SU-DHL-6 (cell line): ENCODE measurements at regions not wholly inside any gene's neighbourhood (a gene's known extent, or its start where the extent isn't known, plus 50 kb on each side); places are given as distances from the start of the nearest gene placed in this dataset.

Experiments used
- CTCF ChIP-seq: fragments of 200-600 bp; sonication (generic); IDR thresholded peaks from one replicate; pipeline ENCODE4 v1.5.1; 2017; ENCODE audit warnings: antibody characterized with exemption, mild to moderate bottlenecking, low read length, moderate library complexity; ENCODE audit not compliant: insufficient read depth, poor library complexity, severe bottlenecking
- EZH2phosphoT487 ChIP-seq: fragments of 200-600 bp; sonication (generic), shearing (Covaris generic); conservative IDR thresholded peaks from 2 replicates; pipeline ENCODE4 v1.6.1; 2018; ENCODE audit warnings: mild to moderate bottlenecking, antibody characterized with exemption, low read length, moderate library complexity, mixed read lengths

GRCh38 chr6:147891671-147892070, 383.2 kb downstream of the SAMD5 start:
- no peak for TF ChIP-seq CTCF
- TF ChIP-seq EZH2phosphoT487, result no peak
